GM21515 (cell line): ENCODE measurements at regions not wholly inside any gene's neighbourhood (a gene's known extent, or its start where the extent isn't known, plus 50 kb on each side); places are given as distances from the start of the nearest gene placed in this dataset.

Source experiments
- ATAC-seq: cut with Tn5 transposase; IDR thresholded peaks from one replicate; pipeline ENCODE4 v1.9.1; 2021; ENCODE audit not compliant: unreplicated experiment

- ATAC-seq, result no peak
These were observed 382.9 kb downstream of the TMEM232 start for GRCh38 chr5:110343616-110344015.

- no peak for ATAC-seq
These were observed 380.8 kb downstream of the TMEM232 start for GRCh38 chr5:110345623-110346022.

GRCh38 chr5:110346893-110347358 lies 379.5 kb downstream of the TMEM232 start:
- no peak for ATAC-seq

- ATAC-seq, result no peak
These were observed 378.7 kb downstream of the TMEM232 start for GRCh38 chr5:110347781-110348180.

- ATAC-seq, result no peak
These were observed 375.0 kb downstream of the TMEM232 start for GRCh38 chr5:110351430-110351829.

- no peak for ATAC-seq
These were observed 372.2 kb downstream of the TMEM232 start for GRCh38 chr5:110354311-110354710.

- no peak for ATAC-seq
These were observed 371.4 kb downstream of the TMEM232 start for GRCh38 chr5:110354915-110355644.

- no peak for ATAC-seq
These were observed 369.8 kb downstream of the TMEM232 start for GRCh38 chr5:110356677-110357076.

- ATAC-seq, result no peak
These were observed 367.2 kb downstream of the TMEM232 start for GRCh38 chr5:110359221-110359620.

- ATAC-seq, result no peak
These were observed 365.0 kb downstream of the TMEM232 start for GRCh38 chr5:110361471-110361870.

- no peak for ATAC-seq
These were observed 364.2 kb downstream of the TMEM232 start for GRCh38 chr5:110362261-110362660.

GRCh38 chr5:110366716-110367115 lies 359.8 kb downstream of the TMEM232 start:
- ATAC-seq, result no peak
